GM19240 (cell line): ENCODE measurements at regions not wholly inside any gene's neighbourhood (a gene's known extent, or its start where the extent isn't known, plus 50 kb on each side); places are given as distances from the start of the nearest gene placed in this dataset.

Source experiments
- DNase-seq: peaks from one replicate; pipeline ENCODE4 v3.0.0; 2011; ENCODE audit warnings: low spot score; ENCODE audit not compliant: insufficient read length

- no peak for DNase-seq
Measured at GRCh38 chr20:40591119-40591518, 97.9 kb downstream of the MAFB start.

GRCh38 chr20:40589581-40589980 is 99.5 kb downstream of the MAFB start:
- DNase-seq = no peak

GRCh38 chr20:40588891-40589290 is 100.1 kb downstream of the MAFB start:
- no peak for DNase-seq

- no peak for DNase-seq
Measured at GRCh38 chr20:40587038-40587437, 102.0 kb downstream of the MAFB start.

GRCh38 chr20:40584130-40584809 is 104.8 kb downstream of the MAFB start:
- no peak for DNase-seq

GRCh38 chr20:40583636-40584035 is 105.4 kb downstream of the MAFB start:
- DNase-seq = no peak

DNA sequence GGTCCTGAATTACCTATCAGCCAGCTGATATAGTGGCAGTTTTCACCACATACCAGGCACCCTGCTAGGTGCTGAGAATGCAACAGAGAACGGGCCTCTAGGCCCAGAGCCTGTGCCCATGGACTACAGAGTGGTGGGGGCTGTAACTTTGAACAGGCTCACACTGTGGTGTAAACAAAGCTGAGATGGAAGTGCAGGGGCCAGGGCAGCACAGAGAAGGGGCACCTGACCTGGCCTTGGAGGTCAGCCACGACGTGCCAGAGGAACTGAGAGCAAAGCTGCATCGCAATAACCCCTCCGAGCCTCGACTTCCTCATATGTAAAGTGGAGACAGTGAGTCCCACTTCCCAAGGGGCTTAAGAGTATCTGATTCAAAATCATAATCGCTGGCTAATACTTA is 105.8 kb downstream of the MAFB start:
- no peak for DNase-seq

- no peak for DNase-seq
Measured at GRCh38 chr20:40582531-40582930, 106.5 kb downstream of the MAFB start.

- no peak for DNase-seq
Measured at GRCh38 chr20:40579701-40580100, 109.3 kb downstream of the MAFB start.

DNA sequence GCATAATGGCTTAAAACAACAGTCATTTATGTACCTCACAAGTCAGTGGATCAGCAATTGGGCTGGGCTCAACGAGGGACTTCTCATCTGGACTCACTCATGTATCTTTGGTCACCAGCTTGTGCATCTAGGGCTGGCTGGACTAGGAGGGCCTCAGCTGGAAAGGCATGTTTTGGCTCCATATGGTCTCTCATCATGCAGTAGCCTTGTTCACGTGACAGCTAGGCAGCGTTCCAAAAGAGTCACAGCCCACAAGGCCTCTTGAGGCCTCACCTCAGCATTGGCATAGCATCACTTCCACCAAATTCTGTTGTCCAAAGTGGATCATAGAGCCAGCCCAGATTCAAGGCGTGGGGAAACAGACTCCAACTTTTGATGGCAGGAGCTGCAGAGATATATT is 110.1 kb downstream of the MAFB start:
- DNase-seq = no peak

- no peak for DNase-seq
Measured at GRCh38 chr20:40575851-40576250, 113.2 kb downstream of the MAFB start.

DNA sequence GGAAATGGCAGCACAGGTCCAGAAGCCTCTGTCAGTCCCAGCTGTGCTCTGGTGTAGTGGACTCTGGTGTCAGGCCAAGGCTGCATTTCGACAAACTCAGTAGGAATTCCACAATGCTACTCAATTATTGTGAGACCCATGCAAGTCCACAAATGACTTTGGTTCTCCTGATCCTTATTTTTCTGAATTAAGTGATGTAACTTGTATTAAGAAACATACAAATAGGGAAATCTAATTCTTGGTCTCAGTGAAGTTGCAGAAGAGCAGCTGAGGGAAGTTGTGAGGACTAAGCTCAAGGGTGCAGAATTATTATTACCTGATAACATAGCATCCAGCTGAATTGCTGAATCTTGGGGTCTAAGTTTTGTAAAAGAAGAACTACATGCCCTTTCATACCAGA is 116.8 kb downstream of the MAFB start:
- no peak for DNase-seq

GRCh38 chr20:40571639-40572038 is 117.4 kb downstream of the MAFB start:
- no peak for DNase-seq

- DNase-seq = no peak
Measured at GRCh38 chr20:40568200-40568599, 120.8 kb downstream of the MAFB start.

GRCh38 chr20:40565682-40566040 is 123.4 kb downstream of the MAFB start:
- DNase-seq = no peak

DNA sequence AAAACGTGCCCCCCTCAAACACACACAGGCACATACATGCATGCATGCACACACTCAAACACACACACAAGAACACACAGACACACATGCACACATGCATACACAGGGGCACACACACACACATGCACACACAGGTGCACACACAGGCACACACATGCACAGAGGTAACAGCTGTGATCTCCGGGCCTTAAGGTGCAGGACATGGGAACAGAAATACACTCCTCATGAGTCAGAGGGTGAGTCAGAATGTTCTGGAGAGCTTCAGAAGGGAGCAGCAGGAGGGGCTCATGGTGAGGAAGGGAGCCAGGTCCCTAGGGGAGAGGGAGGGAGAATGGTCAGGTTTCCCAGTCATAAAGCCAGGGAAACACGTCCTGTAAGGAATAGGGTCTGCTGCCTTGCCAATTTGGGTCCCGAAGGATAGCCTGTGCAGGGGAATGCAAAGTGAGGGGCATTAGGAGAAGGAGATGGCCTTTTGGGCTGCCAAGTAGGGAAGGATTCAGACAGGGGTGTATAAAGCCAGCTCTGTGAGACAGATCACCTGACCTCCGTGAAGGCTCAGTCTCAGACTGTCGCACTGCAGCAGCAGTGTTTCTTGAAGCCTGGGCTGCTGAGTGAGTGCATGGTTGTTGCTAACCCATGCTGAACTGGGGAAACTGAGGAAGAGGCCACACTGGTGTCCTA is 123.9 kb downstream of the MAFB start:
- no peak for DNase-seq

DNA sequence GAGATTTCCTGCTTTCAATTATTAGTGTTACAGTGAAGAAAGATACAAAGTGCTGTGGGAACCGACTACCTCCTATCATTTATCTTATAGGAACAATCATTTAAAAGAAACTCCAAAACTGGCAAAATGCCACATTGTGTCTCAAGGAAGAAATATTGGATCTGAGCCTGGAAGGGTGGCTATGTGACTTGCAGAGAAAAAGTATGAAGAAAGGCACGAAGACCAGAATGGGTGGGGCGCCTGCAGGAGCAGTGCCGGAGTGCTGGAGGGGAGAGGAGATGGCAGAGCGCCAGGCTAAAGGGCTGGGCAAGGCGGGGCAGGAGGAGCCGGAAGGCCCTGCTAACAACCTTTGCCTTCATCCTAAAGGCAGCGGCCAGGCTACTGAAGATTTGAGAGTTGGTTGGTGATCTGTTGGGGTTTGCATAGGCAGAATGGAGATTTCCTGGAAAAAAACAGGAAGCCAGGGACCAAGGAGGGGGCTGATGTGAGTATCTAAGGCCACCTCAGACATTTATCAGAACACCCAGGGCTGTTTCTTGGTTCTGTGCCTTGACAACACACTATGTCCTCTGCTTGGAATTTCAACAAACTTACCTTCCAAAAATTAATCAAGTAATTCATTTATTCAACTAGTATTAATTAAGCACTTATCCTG is 125.6 kb downstream of the MAFB start:
- no peak for DNase-seq

DNA sequence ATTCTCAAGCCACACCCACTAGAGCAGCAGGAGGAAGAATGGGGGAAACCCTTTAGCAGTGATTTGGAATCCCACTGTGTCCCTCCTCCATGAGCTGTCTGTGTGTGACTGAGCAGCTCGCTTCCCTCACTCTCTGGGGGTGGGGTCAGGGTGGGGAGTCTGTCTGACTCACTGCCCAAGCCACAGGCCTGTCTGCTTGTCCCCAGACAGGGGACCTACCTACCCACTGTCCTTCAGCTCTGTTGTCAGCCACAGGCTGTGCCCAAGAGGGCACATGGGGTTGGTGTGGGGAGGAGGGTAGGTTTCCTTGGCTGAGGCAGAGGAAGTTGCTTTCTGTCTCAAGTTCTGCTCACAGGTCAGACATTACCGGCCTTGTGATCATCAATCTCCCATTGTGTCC is 127.0 kb downstream of the MAFB start:
- no peak for DNase-seq

DNA sequence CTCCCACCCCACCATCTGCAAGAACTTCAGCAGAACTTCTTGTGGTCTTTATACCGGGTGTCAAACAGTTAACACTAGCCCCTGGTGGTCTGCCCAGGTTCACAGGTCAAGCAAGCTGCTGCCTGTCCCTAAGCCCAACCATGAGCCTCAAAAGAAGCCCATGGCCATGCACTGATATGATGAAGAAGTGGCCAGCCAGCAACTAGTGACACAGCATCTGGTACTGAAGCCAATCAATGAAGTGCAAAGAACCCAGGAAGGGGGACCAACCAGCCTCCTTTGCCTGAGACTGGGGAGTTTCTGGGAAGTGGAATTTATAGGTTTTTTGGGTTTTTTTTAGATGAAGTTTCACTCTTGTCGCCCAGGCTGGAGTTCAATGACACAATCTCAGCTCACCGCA is 127.8 kb downstream of the MAFB start:
- no peak for DNase-seq

DNA sequence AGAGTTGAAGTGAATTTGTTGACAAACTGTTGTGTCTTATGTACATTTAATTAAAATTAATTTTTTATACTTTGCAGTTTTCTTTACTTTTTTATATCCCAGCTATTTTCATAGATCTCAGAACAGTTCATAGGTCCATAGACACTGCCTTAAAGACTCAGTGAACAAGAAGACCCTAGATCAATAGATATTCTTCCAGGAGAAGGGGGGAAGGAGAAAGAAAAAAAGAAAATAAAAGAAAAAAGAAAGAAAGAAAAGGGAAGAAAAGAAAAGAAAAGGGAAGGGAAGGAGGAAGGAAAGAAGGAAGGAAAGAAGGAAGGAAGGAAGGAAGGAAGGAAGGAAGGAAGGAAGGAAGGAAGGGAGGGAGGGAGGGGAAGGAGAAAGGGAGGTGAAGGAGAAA is 130.8 kb downstream of the MAFB start:
- no peak for DNase-seq

- DNase-seq = no peak
Measured at GRCh38 chr20:40551125-40551530, 137.9 kb downstream of the MAFB start.

- DNase-seq = no peak
Measured at GRCh38 chr20:40547483-40548091, 141.4 kb downstream of the MAFB start.
